ENCODE measurements at regions not wholly inside any gene's neighbourhood (a gene's known extent, or its start where the extent isn't known, plus 50 kb on each side); places are given as distances from the start of the nearest gene placed in this dataset.
"Not testable (repeated sequence)": the region's sequence is repeated elsewhere in the genome, so short reads cannot be mapped to it uniquely, and the experiment has no call there.

DNA sequence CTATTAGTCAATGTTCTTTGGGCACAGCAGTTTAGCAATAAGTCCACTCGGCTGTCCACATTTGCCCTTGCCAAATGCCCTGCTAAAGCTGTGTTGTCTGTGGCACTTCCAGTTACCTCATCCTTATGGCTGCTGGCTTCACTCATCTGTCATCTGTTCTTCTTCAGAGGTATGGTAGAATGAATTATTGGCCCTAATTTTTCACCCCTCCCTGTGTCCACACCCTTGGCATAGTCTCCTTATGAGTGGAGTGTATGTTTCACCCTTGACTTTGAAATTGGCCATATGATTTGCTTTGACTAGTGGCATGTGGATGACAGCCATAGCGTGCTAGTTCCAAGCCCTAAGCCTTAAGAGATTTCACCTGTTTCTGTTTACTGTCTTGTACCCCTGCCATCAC is 72.1 kb upstream of the EPHB1 start:
- H3K36me3 ChIP-seq (ENCODE audit: insufficient read depth, low read length) = no peaks in the 10 kb centered on the region
- H3K27ac ChIP-seq (ENCODE audit: low read depth, low read length) = no peak overlapping the region
- H3K79me2 ChIP-seq (ENCODE audit: control insufficient read depth, insufficient read depth, low read length, unreplicated experiment) = no peaks in the 10 kb centered on the region
- H2AFZ ChIP-seq (ENCODE audit: low read length, unreplicated experiment) = no peak overlapping the region
- no peak overlapping the region for H3K4me3 ChIP-seq (ENCODE audit: low read depth, low read length)
- H3K27me3 ChIP-seq (ENCODE audit: insufficient read depth, low read length) = no peaks in the 10 kb centered on the region
- no peaks in the 10 kb centered on the region for H3K4me1 ChIP-seq (ENCODE audit: control insufficient read depth, insufficient read depth, low read length, unreplicated experiment)

DNA sequence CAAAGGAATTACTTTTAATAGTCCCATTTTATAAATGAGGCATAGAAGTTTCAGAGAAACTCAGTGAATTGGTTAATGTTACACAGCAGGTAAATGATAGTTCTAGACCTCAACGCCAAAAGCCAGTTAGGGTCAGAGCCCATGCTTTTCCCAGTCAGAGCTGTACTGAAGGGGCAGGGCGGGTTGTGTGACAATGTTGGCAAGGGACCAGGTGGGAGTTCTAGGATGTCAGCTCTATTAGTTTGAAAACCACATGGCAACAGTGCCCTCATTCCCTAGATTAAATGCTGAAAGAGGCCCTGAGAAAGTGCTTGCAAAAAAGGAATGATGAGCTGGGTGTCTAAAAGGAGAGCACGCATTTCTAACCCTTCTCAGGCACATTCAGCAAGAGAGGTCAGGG is 65.4 kb upstream of the EPHB1 start:
- Histone ChIP-seq H3K4me1 (ENCODE audit: control insufficient read depth, insufficient read depth, low read length, unreplicated experiment) (no peaks in the 10 kb centered on the region), H3K27ac (ENCODE audit: low read depth, low read length) (no peak overlapping the region)

DNA sequence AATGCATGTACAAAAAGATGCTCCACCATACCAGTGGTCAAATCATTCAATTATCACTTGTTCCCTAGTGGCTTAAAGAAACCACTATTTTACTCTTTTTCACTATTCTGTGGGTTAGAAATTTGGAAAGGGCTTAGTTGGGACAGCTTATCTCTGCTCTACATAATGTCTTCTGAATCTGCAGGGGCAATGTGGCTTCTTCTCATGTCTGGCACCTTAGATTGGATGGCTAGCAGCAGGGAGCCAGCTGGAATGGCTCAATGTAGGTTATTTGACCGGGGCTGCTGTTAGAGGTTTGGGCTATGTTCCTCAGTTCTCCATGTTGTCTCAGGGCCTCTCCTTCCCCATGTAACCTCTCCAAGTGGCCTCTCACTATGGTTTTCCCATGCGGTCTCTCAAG is 57.5 kb upstream of the EPHB1 start:
- Histone ChIP-seq H3K27me3 (ENCODE audit: insufficient read depth, low read length) (no peaks in the 10 kb centered on the region), H3K36me3 (ENCODE audit: insufficient read depth, low read length) (no peaks in the 10 kb centered on the region), H3K4me3 (ENCODE audit: low read depth, low read length) (no peak overlapping the region), H3K79me2 (ENCODE audit: control insufficient read depth, insufficient read depth, low read length, unreplicated experiment) (no peaks in the 10 kb centered on the region), H3K4me1 (ENCODE audit: control insufficient read depth, insufficient read depth, low read length, unreplicated experiment) (no peaks in the 10 kb centered on the region), H3K27ac (ENCODE audit: low read depth, low read length) (no peak overlapping the region), H2AFZ (ENCODE audit: low read length, unreplicated experiment) (no peak overlapping the region)

More for the DNA sequence above, 65.4 kb upstream of the EPHB1 start:
- Histone ChIP-seq H3K4me3 (ENCODE audit: low read depth, low read length) (no peak overlapping the region), H2AFZ (ENCODE audit: low read length, unreplicated experiment) (no peak overlapping the region), H3K36me3 (ENCODE audit: insufficient read depth, low read length) (no peaks in the 10 kb centered on the region), H3K27me3 (ENCODE audit: insufficient read depth, low read length) (no peaks in the 10 kb centered on the region), H3K79me2 (ENCODE audit: control insufficient read depth, insufficient read depth, low read length, unreplicated experiment) (no peaks in the 10 kb centered on the region)

DNA sequence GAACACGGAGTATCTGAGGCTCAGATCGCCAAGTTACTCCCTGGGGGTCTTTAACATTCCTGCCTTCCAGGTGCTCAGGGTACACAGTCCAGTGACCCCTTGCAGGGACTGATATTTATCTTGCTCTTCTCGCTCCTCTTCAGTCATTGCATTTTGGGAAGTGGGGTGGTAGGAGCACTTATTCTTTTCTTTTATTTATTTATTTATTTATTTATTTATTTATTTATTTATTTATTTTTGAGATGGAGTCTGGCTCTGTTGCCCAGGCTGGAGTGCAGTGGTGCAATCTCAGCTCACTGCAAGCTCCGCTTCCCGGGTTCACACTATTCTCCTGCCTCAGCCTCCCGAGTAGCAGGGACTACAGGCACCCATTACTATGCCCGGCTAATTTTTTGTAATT is 55.0 kb upstream of the EPHB1 start:
- H3K4me3 ChIP-seq (ENCODE audit: low read depth, low read length); H3K27ac ChIP-seq (ENCODE audit: low read depth, low read length); H3K79me2 ChIP-seq (ENCODE audit: control insufficient read depth, insufficient read depth, low read length, unreplicated experiment); H3K36me3 ChIP-seq (ENCODE audit: insufficient read depth, low read length); H3K27me3 ChIP-seq (ENCODE audit: insufficient read depth, low read length); H2AFZ ChIP-seq (ENCODE audit: low read length, unreplicated experiment); H3K4me1 ChIP-seq (ENCODE audit: control insufficient read depth, insufficient read depth, low read length, unreplicated experiment): not testable (repeated sequence)

DNA sequence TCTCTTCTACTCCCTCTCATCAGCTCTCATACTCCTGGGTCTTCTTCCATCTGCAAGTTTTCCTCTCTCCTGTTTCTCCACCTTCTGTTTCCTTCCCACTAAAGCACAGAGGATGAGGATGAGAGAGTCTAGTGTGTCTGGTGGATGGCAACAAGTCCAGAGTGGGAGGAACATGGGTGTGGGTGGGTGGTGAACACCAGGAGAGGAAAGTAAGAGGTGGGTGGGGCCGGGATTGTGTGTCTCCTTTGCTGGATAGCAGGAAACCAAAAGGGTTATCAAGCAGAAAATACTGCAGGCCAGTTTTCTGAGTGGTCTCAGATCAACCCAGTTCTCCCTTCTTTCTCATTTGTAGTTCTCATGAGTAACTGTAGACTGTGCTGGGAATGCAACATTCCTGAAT is 52.9 kb upstream of the EPHB1 start:
- Histone ChIP-seq H3K27ac (ENCODE audit: low read depth, low read length) (no peak overlapping the region), H3K79me2 (ENCODE audit: control insufficient read depth, insufficient read depth, low read length, unreplicated experiment) (no peaks in the 10 kb centered on the region), H3K27me3 (ENCODE audit: insufficient read depth, low read length) (no peaks in the 10 kb centered on the region), H3K4me1 (ENCODE audit: control insufficient read depth, insufficient read depth, low read length, unreplicated experiment) (no peaks in the 10 kb centered on the region), H3K36me3 (ENCODE audit: insufficient read depth, low read length) (no peaks in the 10 kb centered on the region), H2AFZ (ENCODE audit: low read length, unreplicated experiment) (no peak overlapping the region), H3K4me3 (ENCODE audit: low read depth, low read length) (no peak overlapping the region)

DNA sequence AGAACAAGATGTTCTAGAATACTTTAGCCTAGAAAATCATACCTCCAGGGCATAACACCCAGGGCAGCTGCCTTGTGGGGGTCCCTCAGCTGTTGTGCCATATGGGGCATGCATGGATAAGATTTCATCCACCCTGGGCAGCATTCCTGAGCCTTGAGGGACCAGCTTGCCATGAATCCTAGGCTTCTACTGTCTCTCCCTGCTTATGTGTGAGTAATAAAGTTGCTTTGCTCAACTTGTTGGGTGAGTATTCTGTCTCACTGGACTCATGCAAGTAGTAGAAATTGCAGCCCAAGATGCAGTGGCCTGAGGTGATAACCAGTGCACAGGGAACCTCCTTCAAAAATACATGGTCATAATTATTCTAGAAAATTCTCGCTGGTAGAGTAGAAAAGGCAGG is 52.1 kb upstream of the EPHB1 start:
- no peaks in the 10 kb centered on the region for H3K36me3 ChIP-seq (ENCODE audit: insufficient read depth, low read length)
- no peaks in the 10 kb centered on the region for H3K79me2 ChIP-seq (ENCODE audit: control insufficient read depth, insufficient read depth, low read length, unreplicated experiment)
- no peak overlapping the region for H2AFZ ChIP-seq (ENCODE audit: low read length, unreplicated experiment)
- H3K27me3 ChIP-seq (ENCODE audit: insufficient read depth, low read length) = no peaks in the 10 kb centered on the region
- H3K4me1 ChIP-seq (ENCODE audit: control insufficient read depth, insufficient read depth, low read length, unreplicated experiment) = no peaks in the 10 kb centered on the region
- no peak overlapping the region for H3K27ac ChIP-seq (ENCODE audit: low read depth, low read length)
- H3K4me3 ChIP-seq (ENCODE audit: low read depth, low read length) = no peak overlapping the region
